H9 (cell line): ENCODE measurements at regions not wholly inside any gene's neighbourhood (a gene's known extent, or its start where the extent isn't known, plus 50 kb on each side); places are given as distances from the start of the nearest gene placed in this dataset.

ENCODE experiments used
- DNase-seq: peaks from one replicate; pipeline ENCODE4 v3.0.0-alpha.2; 2017
- H2AFZ ChIP-seq: one replicate; pipeline ENCODE4 v1.6.1; 2013; ENCODE audit warnings: mild to moderate bottlenecking, low read length, control low read depth, moderate library complexity
- H2AK5ac ChIP-seq: 2 replicates; pipeline ENCODE4 v1.6.1; 2013; ENCODE audit warnings: low read length, control low read depth, mixed read lengths; ENCODE audit not compliant: insufficient read length
- H2BK120ac ChIP-seq: one replicate; pipeline ENCODE4 v1.6.1; 2013; ENCODE audit warnings: low read depth, mild to moderate bottlenecking, low read length, control low read depth, inconsistent platforms; ENCODE audit not compliant: poor library complexity, severe bottlenecking
- H2BK12ac ChIP-seq: 2 replicates; pipeline ENCODE4 v1.6.1; 2013; ENCODE audit warnings: low read length, control low read depth, mixed read lengths, low read depth; ENCODE audit not compliant: insufficient read length
- H2BK15ac ChIP-seq: 2 replicates; pipeline ENCODE4 v1.6.1; 2013; ENCODE audit warnings: low read depth, low read length, control low read depth
- H2BK20ac ChIP-seq: one replicate; pipeline ENCODE4 v1.6.1; 2013; ENCODE audit warnings: low read depth, mild to moderate bottlenecking, low read length, control low read depth, inconsistent platforms; ENCODE audit not compliant: poor library complexity, severe bottlenecking
- H2BK5ac ChIP-seq: 2 replicates; pipeline ENCODE4 v1.6.1; 2013; ENCODE audit warnings: low read length, control low read depth, mixed read lengths; ENCODE audit not compliant: insufficient read length
- H3K14ac ChIP-seq: 2 replicates; pipeline ENCODE4 v1.6.1; 2013; ENCODE audit warnings: low read length, control low read depth; ENCODE audit not compliant: insufficient read depth
- H3K18ac ChIP-seq: 2 replicates; pipeline ENCODE4 v1.6.1; 2013; ENCODE audit warnings: low read depth, mild to moderate bottlenecking, mixed read lengths, low read length, control low read depth; ENCODE audit not compliant: insufficient read length
- H3K23ac ChIP-seq: 2 replicates; pipeline ENCODE4 v1.6.1; 2013; ENCODE audit warnings: low read length, control low read depth, mixed read lengths, low read depth; ENCODE audit not compliant: insufficient read length
- H3K23me2 ChIP-seq: 2 replicates; pipeline ENCODE4 v1.6.1; 2013; ENCODE audit warnings: low read depth, mild to moderate bottlenecking, mixed read lengths, low read length, control low read depth; ENCODE audit not compliant: insufficient read length, poor library complexity, severe bottlenecking
- H3K27ac ChIP-seq: 2 replicates; pipeline ENCODE4 v1.5.1; 2013; ENCODE audit warnings: low read length, control low read depth, mixed read lengths, low read depth; ENCODE audit not compliant: insufficient read length
- H3K27me3 ChIP-seq: 2 replicates; pipeline ENCODE4 v1.6.1; 2013; ENCODE audit warnings: low read length, control low read depth, inconsistent platforms; ENCODE audit not compliant: insufficient read depth
- H3K4ac ChIP-seq: 2 replicates; pipeline ENCODE4 v1.6.1; 2013; ENCODE audit warnings: low read depth, mild to moderate bottlenecking, control low read depth, inconsistent platforms, low read length, moderate library complexity
- H3K4me1 ChIP-seq: 2 replicates; pipeline ENCODE4 v1.6.1; 2013; ENCODE audit warnings: low read length, control low read depth, inconsistent platforms; ENCODE audit not compliant: insufficient read depth
- H3K4me2 ChIP-seq: 2 replicates; pipeline ENCODE4 v1.6.1; 2013; ENCODE audit warnings: low read length, control low read depth, mixed read lengths; ENCODE audit not compliant: insufficient read length, insufficient read depth
- H3K56ac ChIP-seq: 2 replicates; pipeline ENCODE4 v1.6.1; 2013; ENCODE audit warnings: low read depth, mild to moderate bottlenecking, mixed read lengths, low read length, control low read depth; ENCODE audit not compliant: insufficient read length
- H3K79me1 ChIP-seq: 2 replicates; pipeline ENCODE4 v1.6.1; 2013; ENCODE audit warnings: low read depth, mild to moderate bottlenecking, moderate library complexity, low read length, control low read depth, inconsistent platforms; ENCODE audit not compliant: insufficient read depth, poor library complexity, severe bottlenecking
- H3K79me2 ChIP-seq: 2 replicates; pipeline ENCODE4 v1.6.1; 2013; ENCODE audit warnings: low read length, control low read depth, inconsistent platforms; ENCODE audit not compliant: insufficient read depth
- H3K9ac ChIP-seq: 2 replicates; pipeline ENCODE4 v1.6.1; 2013; ENCODE audit warnings: low read length, control low read depth, mixed read lengths; ENCODE audit not compliant: insufficient read length; ENCODE audit errors: extremely low read depth
- H3K9me3 ChIP-seq: one replicate; pipeline ENCODE4 v1.6.1; 2013; ENCODE audit warnings: low read depth, low read length, inconsistent platforms; ENCODE audit not compliant: control insufficient read depth
- H3T11ph ChIP-seq: one replicate; pipeline ENCODE4 v1.6.1; 2013; ENCODE audit warnings: mild to moderate bottlenecking, low read length, control low read depth, inconsistent platforms
- H4K20me1 ChIP-seq: one replicate; pipeline ENCODE4 v1.6.1; 2013; ENCODE audit not compliant: control insufficient read depth, insufficient read length, insufficient read depth
- H4K5ac ChIP-seq: 2 replicates; pipeline ENCODE4 v1.6.1; 2013; ENCODE audit warnings: low read depth, mild to moderate bottlenecking, mixed read lengths, low read length, control low read depth; ENCODE audit not compliant: insufficient read length
- H4K8ac ChIP-seq: replicated peaks from 2 replicates; pipeline ENCODE4 v1.6.1; 2013; ENCODE audit warnings: low read length, control low read depth, mixed read lengths, low read depth; ENCODE audit not compliant: insufficient read length
- H4K91ac ChIP-seq: 2 replicates; pipeline ENCODE4 v1.6.1; 2013; ENCODE audit warnings: low read depth, mild to moderate bottlenecking, moderate library complexity, mixed read lengths, low read length, control low read depth; ENCODE audit not compliant: insufficient read length
- H3K27ac Mint-ChIP-seq, 3 experiments: 2 replicates in 2 of 3; 3 replicates in 1 of 3; pipeline ENCODE4 v1.8.0; 2020 to 2021; ENCODE audit warnings: mixed read lengths in 3 of 3, mild to moderate bottlenecking in 1 of 3, moderate library complexity in 1 of 3
- H3K27me3 Mint-ChIP-seq: 2 replicates; pipeline ENCODE4 v1.8.0; 2021; ENCODE audit warnings: low read depth, mild to moderate bottlenecking, moderate library complexity, mixed read lengths
- H3K36me3 Mint-ChIP-seq, 3 experiments: 2 replicates in 2 of 3; 3 replicates in 1 of 3; pipeline ENCODE4 v1.8.0; 2020 to 2021; ENCODE audit warnings: low read depth in 3 of 3, mixed read lengths in 3 of 3; ENCODE audit not compliant: insufficient read depth in 1 of 3
- H3K4me1 Mint-ChIP-seq, 2 experiments: 2 replicates each; pipeline ENCODE4 v1.8.0; 2020; ENCODE audit warnings: mixed read lengths in 2 of 2
- H3K4me3 Mint-ChIP-seq, 2 experiments: 2 replicates in 1 of 2; 3 replicates in 1 of 2; pipeline ENCODE4 v1.8.0; 2020 to 2021; ENCODE audit warnings: mild to moderate bottlenecking in 2 of 2, mixed read lengths in 2 of 2, moderate library complexity in 1 of 2
- H3K9me3 Mint-ChIP-seq, 2 experiments: 2 replicates in 1 of 2; 3 replicates in 1 of 2; pipeline ENCODE4 v1.8.0; 2020; ENCODE audit warnings: mild to moderate bottlenecking in 2 of 2, mixed read lengths in 2 of 2, moderate library complexity in 1 of 2
- WGBS: extraction: QIAGEN DNeasy Blood & Tissue Kit; methylation state at CpG from one replicate; pipeline ENCODE4 v1.1.7; 2013; ENCODE audit warnings: missing lambda C conversion rate, low lambda C conversion rate, mixed read lengths; ENCODE audit not compliant: insufficient read length; ENCODE audit errors: extremely low coverage; 5-methylcytosine and 5-hydroxymethylcytosine counted together
- TF ChIP-seq, protein P1 (sequence below): fragments of 200-600 bp; sonication (generic); conservative IDR thresholded peaks from 3 replicates; pipeline ENCODE4 v1.8.0; 2021; ENCODE audit warnings: antibody characterized with exemption, mild to moderate bottlenecking

DNA sequence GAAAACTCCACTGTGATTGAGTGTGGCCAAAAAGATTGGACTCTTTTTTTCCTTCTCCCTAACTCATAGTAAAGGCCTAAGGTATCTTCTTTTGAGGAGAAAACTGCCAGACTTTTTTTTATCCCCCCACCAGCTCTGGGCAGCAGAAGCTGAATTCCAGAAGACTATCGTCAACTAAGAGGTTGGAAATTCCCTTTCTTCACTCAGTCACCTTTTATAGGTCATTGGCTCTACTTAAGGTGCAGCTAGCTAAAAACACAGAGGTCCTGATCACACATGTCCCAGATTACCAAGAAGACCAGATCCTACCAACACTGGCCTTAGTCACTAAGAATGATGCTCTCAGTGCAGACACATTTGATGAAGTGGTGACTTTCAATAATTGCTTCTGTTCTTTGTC, 1441.2 kb downstream of the PLA2G4A start:
- no peak overlapping the region for H2BK12ac ChIP-seq
- no peak overlapping the region for H3T11ph ChIP-seq
- no peak overlapping the region for H3K23ac ChIP-seq
- H3K4ac ChIP-seq, result no peak overlapping the region
- H3K27me3 ChIP-seq, result no peaks in the 10 kb centered on the region
- H3K4me2 ChIP-seq, result no peak overlapping the region
- H2AFZ ChIP-seq, result no peak overlapping the region
- no peak overlapping the region for H3K14ac ChIP-seq
- H4K5ac ChIP-seq, result no peak overlapping the region
- TF ChIP-seq, protein P1, sequence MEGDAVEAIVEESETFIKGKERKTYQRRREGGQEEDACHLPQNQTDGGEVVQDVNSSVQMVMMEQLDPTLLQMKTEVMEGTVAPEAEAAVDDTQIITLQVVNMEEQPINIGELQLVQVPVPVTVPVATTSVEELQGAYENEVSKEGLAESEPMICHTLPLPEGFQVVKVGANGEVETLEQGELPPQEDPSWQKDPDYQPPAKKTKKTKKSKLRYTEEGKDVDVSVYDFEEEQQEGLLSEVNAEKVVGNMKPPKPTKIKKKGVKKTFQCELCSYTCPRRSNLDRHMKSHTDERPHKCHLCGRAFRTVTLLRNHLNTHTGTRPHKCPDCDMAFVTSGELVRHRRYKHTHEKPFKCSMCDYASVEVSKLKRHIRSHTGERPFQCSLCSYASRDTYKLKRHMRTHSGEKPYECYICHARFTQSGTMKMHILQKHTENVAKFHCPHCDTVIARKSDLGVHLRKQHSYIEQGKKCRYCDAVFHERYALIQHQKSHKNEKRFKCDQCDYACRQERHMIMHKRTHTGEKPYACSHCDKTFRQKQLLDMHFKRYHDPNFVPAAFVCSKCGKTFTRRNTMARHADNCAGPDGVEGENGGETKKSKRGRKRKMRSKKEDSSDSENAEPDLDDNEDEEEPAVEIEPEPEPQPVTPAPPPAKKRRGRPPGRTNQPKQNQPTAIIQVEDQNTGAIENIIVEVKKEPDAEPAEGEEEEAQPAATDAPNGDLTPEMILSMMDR, result no peak
- H3K56ac ChIP-seq, result no peak overlapping the region
- H4K20me1 ChIP-seq, result no peaks in the 10 kb centered on the region
- H2BK15ac ChIP-seq, result no peak overlapping the region
- no peak overlapping the region for H2BK5ac ChIP-seq
- no peak overlapping the region for H2BK120ac ChIP-seq
- WGBS, result no CpG with 5 or more reads among the region's 1 CpG
- H3K9me3 Mint-ChIP-seq, result peaks cover 11 to 24% of the 10 kb centered on the region in 2 experiments; a peak in 4 of 5 replicates
- H3K23me2 ChIP-seq, result no peaks in the 10 kb centered on the region
- no peaks in the 10 kb centered on the region for H3K79me2 ChIP-seq
- no peak overlapping the region for H4K8ac ChIP-seq
- H3K4me1 Mint-ChIP-seq, result no peaks in the 10 kb centered on the region
- no peak overlapping the region for H3K9ac ChIP-seq
- H4K91ac ChIP-seq, result no peak overlapping the region
- H2AK5ac ChIP-seq, result no peak overlapping the region
- no peaks in the 10 kb centered on the region for H3K27me3 Mint-ChIP-seq
- H3K9me3 ChIP-seq, result no peaks in the 10 kb centered on the region
- no peak overlapping the region for H2BK20ac ChIP-seq
- no peak overlapping the region for H3K4me3 Mint-ChIP-seq
- no peaks in the 10 kb centered on the region for H3K79me1 ChIP-seq
- peaks cover 0 to 9% (median 6%) of the 10 kb centered on the region in 3 experiments; a peak in 5 of 7 replicates for H3K36me3 Mint-ChIP-seq
- H3K18ac ChIP-seq, result no peak overlapping the region
- H3K4me1 ChIP-seq, result no peaks in the 10 kb centered on the region
- no peak for DNase-seq
- H3K27ac ChIP-seq, result no peak overlapping the region
- H3K27ac Mint-ChIP-seq, result peak overlapping the region in 1 of 3 experiments; percentile 21; a peak in 1 of 7 replicates
